PC-9 (cell line): ENCODE measurements at regions not wholly inside any gene's neighbourhood (a gene's known extent, or its start where the extent isn't known, plus 50 kb on each side); places are given as distances from the start of the nearest gene placed in this dataset.

Experiments
- EZH2 ChIP-seq: fragments of 200-600 bp; sonication (generic); IDR thresholded peaks from 2 replicates; pipeline ENCODE4 v1.8.0; 2017; ENCODE audit warnings: antibody characterized with exemption, low read depth
- TF ChIP-seq, protein P1 (sequence below): fragments of 200-600 bp; sonication (generic); conservative IDR thresholded peaks from 2 replicates; pipeline ENCODE4 v1.6.1; 2017; ENCODE audit warnings: mixed run types, antibody characterized with exemption, mild to moderate bottlenecking, moderate library complexity

DNA sequence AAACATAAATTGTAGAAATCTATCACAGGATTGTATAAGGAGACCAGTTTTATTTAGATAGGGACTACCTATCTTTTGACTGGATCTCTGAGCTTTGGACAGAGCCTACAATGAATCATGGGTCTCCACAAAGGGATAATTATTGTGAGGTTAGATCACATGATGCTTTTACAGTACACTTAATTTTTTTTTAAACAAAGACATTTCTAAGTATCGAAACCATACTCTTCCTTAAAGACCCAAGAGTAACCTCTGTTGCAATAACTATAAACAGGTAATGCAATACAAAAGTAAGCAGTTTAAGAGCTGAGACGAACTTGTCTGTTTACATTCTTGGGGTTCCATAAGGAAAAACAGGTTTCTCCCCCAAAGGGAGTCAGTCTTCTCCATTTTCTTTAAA lies 64.3 kb upstream of the GABRE start:
- TF ChIP-seq, protein P1, sequence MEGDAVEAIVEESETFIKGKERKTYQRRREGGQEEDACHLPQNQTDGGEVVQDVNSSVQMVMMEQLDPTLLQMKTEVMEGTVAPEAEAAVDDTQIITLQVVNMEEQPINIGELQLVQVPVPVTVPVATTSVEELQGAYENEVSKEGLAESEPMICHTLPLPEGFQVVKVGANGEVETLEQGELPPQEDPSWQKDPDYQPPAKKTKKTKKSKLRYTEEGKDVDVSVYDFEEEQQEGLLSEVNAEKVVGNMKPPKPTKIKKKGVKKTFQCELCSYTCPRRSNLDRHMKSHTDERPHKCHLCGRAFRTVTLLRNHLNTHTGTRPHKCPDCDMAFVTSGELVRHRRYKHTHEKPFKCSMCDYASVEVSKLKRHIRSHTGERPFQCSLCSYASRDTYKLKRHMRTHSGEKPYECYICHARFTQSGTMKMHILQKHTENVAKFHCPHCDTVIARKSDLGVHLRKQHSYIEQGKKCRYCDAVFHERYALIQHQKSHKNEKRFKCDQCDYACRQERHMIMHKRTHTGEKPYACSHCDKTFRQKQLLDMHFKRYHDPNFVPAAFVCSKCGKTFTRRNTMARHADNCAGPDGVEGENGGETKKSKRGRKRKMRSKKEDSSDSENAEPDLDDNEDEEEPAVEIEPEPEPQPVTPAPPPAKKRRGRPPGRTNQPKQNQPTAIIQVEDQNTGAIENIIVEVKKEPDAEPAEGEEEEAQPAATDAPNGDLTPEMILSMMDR, result no peak
- TF ChIP-seq EZH2, result no peak
